HCT116 (cell line): ENCODE measurements at regions not wholly inside any gene's neighbourhood (a gene's known extent, or its start where the extent isn't known, plus 50 kb on each side); places are given as distances from the start of the nearest gene placed in this dataset.

Experiments
- ATAC-seq: fragments of 200-7000 bp; cut with Tn5 transposase; 2 replicates; pipeline ENCODE4 v1.9.1; 2020; ENCODE audit warnings: mild to moderate bottlenecking, moderate library complexity
- BruUV-seq: library from RNA; stranded (reverse); fragments of 400-500 nt; replicated peaks from 2 replicates; lab custom pipeline; 2021; lab: Mats Ljungman, UMichigan
- CTCF ChIA-PET: fragments of 300-600 bp; sonication (Branson Sonifier 250); formaldehyde crosslinking; loops from one replicate; lab custom pipeline; 2021; ENCODE audit warnings: antibody characterized with exemption; lab: Charles Lee
- POLR2A ChIA-PET: fragments of 300-600, 350-600 bp; sonication (Branson Sonifier 250); formaldehyde crosslinking; loops from one replicate; lab custom pipeline; 2021; ENCODE audit warnings: antibody characterized with exemption; lab: Charles Lee
- RAD21 ChIA-PET, 2 experiments: fragments of 300-600 bp; sonication (Branson Sonifier 250); formaldehyde crosslinking; loops; one replicate each; lab custom pipeline; 2023; ENCODE audit warnings: low total read pairs in 2 of 2; ENCODE audit not compliant: uncharacterized antibody in 2 of 2, unreplicated experiment in 2 of 2, low non-redundant PET in 1 of 2; lab: Charles Lee
- DNase-seq: peaks from one replicate; pipeline ENCODE4 v3.0.0-alpha.2; 2010; ENCODE audit warnings: low read depth, low spot score
- H2AFZ ChIP-seq: fragments of 200-600 bp; shearing (Covaris generic), sonication (generic); 2 replicates; pipeline ENCODE4 v1.6.1; 2017; ENCODE audit warnings: low read depth, mixed run types, mixed read lengths, antibody characterized with exemption, low read length; ENCODE audit not compliant: poor library complexity, severe bottlenecking
- H3K27ac ChIP-seq: 2 replicates; pipeline ENCODE4 v1.5.1; 2012; ENCODE audit warnings: low read depth, low read length
- H3K27me3 ChIP-seq: fragments of 200-600 bp; sonication (generic); 2 replicates; pipeline ENCODE4 v1.6.1; 2016; ENCODE audit warnings: mixed run types, low read length, mixed read lengths; ENCODE audit not compliant: insufficient read depth
- H3K36me3 ChIP-seq, 2 experiments: fragments of 200-500 bp in 1 of 2; fragments of 200-600 bp in 1 of 2; sonication (Bioruptor generic) in 1 of 2; sonication (generic) in 1 of 2; 2 replicates each; pipeline versions ENCODE4 v1.5.1 to v1.6.1; 2014 to 2016; ENCODE audit warnings: low read length in 2 of 2, inconsistent platforms in 1 of 2, mixed read lengths in 1 of 2, mixed run types in 1 of 2; ENCODE audit not compliant: insufficient read depth in 2 of 2, control insufficient read depth in 1 of 2
- H3K4me1 ChIP-seq, 2 experiments: fragments of 200-600 bp in 1 of 2; sonication (generic) in 1 of 2; 2 replicates each; pipeline versions ENCODE4 v1.5.1 to v1.6.1; 2012 to 2017; ENCODE audit warnings: low read length in 2 of 2, inconsistent platforms in 1 of 2, mild to moderate bottlenecking in 1 of 2, mixed read lengths in 1 of 2, mixed run types in 1 of 2, moderate library complexity in 1 of 2; ENCODE audit not compliant: insufficient read depth in 2 of 2, control insufficient read depth in 1 of 2
- H3K4me2 ChIP-seq: fragments of 200-600 bp; sonication (generic); 2 replicates; pipeline ENCODE4 v1.6.1; 2017; ENCODE audit warnings: mixed run types, low read length, mixed read lengths
- H3K4me3 ChIP-seq, 2 experiments: fragments of 200-600 bp in 1 of 2; sonication (generic) in 1 of 2; replicated peaks in 1 of 2; 2 replicates each; pipeline ENCODE4 v1.5.1; 2011 to 2016; ENCODE audit warnings: low read length in 2 of 2, control low read depth in 1 of 2, low read depth in 1 of 2, mild to moderate bottlenecking in 1 of 2, mixed read lengths in 1 of 2, mixed run types in 1 of 2
- H3K79me2 ChIP-seq: fragments of 200-600 bp; sonication (generic); 2 replicates; pipeline ENCODE4 v1.6.1; 2017; ENCODE audit warnings: mild to moderate bottlenecking, mixed run types, low read length, moderate library complexity, mixed read lengths; ENCODE audit not compliant: insufficient read depth
- H3K9ac ChIP-seq: fragments of 200-600 bp; sonication (generic); 2 replicates; pipeline ENCODE4 v1.6.1; 2016; ENCODE audit warnings: low read length, mixed read lengths
- H3K9me2 ChIP-seq: fragments of 200-600 bp; sonication (generic), shearing (Covaris generic); 2 replicates; pipeline ENCODE4 v1.6.1; 2017; ENCODE audit warnings: mixed run types, mild to moderate bottlenecking, moderate library complexity; ENCODE audit not compliant: insufficient read depth
- H3K9me3 ChIP-seq, 2 experiments: fragments of 200-500 bp in 1 of 2; fragments of 200-600 bp in 1 of 2; sonication (Bioruptor generic) in 1 of 2; sonication (generic) in 1 of 2; 2 replicates each; pipeline ENCODE4 v1.6.1; 2014 to 2017; ENCODE audit warnings: low read length in 2 of 2, mixed read lengths in 2 of 2, inconsistent platforms in 1 of 2, low read depth in 1 of 2, mild to moderate bottlenecking in 1 of 2, mixed run types in 1 of 2, moderate library complexity in 1 of 2; ENCODE audit not compliant: control insufficient read depth in 1 of 2, insufficient read depth in 1 of 2
- H4K20me1 ChIP-seq: fragments of 200-600 bp; sonication (generic), shearing (Covaris generic); 2 replicates; pipeline ENCODE4 v1.6.1; 2017; ENCODE audit warnings: mixed run types, mild to moderate bottlenecking, moderate library complexity; ENCODE audit not compliant: insufficient read depth
- CBX3 ChIP-seq: IDR thresholded peaks from 2 replicates; pipeline ENCODE4 v1.6.1; 2012; ENCODE audit warnings: low read depth
- CEBPB ChIP-seq: IDR thresholded peaks from 2 replicates; pipeline ENCODE4 v1.6.1; 2012; ENCODE audit warnings: low read depth
- CTCF ChIP-seq, 3 experiments: fragments of 200-600 bp in 1 of 3; sonication (generic) in 1 of 3; IDR thresholded peaks in 2 of 3; conservative IDR thresholded peaks in 1 of 3; 2 replicates each; pipeline ENCODE4 v1.5.1; 2012 to 2017; ENCODE audit warnings: low read depth in 2 of 3, low read length in 2 of 3, antibody characterized with exemption in 1 of 3, borderline replicate concordance in 1 of 3, control low read depth in 1 of 3, mild to moderate bottlenecking in 1 of 3, mixed read lengths in 1 of 3, mixed run types in 1 of 3, moderate library complexity in 1 of 3; ENCODE audit not compliant: insufficient read depth in 1 of 3
- EGR1 ChIP-seq: IDR thresholded peaks from 2 replicates; pipeline ENCODE4 v1.6.1; 2012; ENCODE audit warnings: low read depth
- ELF1 ChIP-seq: IDR thresholded peaks from 2 replicates; pipeline ENCODE4 v1.6.1; 2012; ENCODE audit warnings: low read depth, borderline replicate concordance
- EZH2 ChIP-seq: fragments of 200-600 bp; sonication (generic); IDR thresholded peaks from 2 replicates; pipeline ENCODE4 v1.6.1; 2017; ENCODE audit warnings: antibody characterized with exemption, mixed run types
- EZH2phosphoT487 ChIP-seq: fragments of 200-600 bp; IDR thresholded peaks from 2 replicates; pipeline ENCODE4 v1.6.1; 2018; ENCODE audit warnings: antibody characterized with exemption, borderline replicate concordance
- FOSL1 ChIP-seq: IDR thresholded peaks from 2 replicates; pipeline ENCODE4 v1.6.1; 2012; ENCODE audit warnings: low read depth
- MAX ChIP-seq: IDR thresholded peaks from 2 replicates; pipeline ENCODE4 v1.6.1; 2012
- POLR2A ChIP-seq: IDR thresholded peaks from 2 replicates; pipeline ENCODE4 v1.7.0; 2011; ENCODE audit warnings: borderline replicate concordance; ENCODE audit not compliant: insufficient read depth, insufficient read length; ENCODE audit errors: extremely low read depth
- POLR2AphosphoS5 ChIP-seq: IDR thresholded peaks from 2 replicates; pipeline ENCODE4 v1.6.1; 2011; ENCODE audit warnings: mild to moderate bottlenecking, low read depth, low read length, moderate library complexity
- RAD21 ChIP-seq: IDR thresholded peaks from 2 replicates; pipeline ENCODE4 v1.6.1; 2012; ENCODE audit warnings: low read depth, mild to moderate bottlenecking
- SP1 ChIP-seq: IDR thresholded peaks from 2 replicates; pipeline ENCODE4 v1.6.1; 2012; ENCODE audit warnings: low read depth
- TCF7L2 ChIP-seq: IDR thresholded peaks from 2 replicates; pipeline ENCODE4 v1.7.0; 2011; ENCODE audit warnings: borderline replicate concordance, inconsistent platforms; ENCODE audit not compliant: insufficient read depth, insufficient read length; ENCODE audit errors: extremely low read depth
- ZFX ChIP-seq: fragments of 450-650 bp; IDR thresholded peaks from 2 replicates; pipeline ENCODE4 v1.6.1; 2017
- ZNF274 ChIP-seq: fragments of 200-500 bp; sonication (Bioruptor generic); IDR thresholded peaks from 2 replicates; pipeline ENCODE4 v1.6.1; 2014; ENCODE audit warnings: mild to moderate bottlenecking, low read depth, low read length, inconsistent platforms
- intact Hi-C: fragments of 100-400 bp; cut with micrococcal nuclease; formaldehyde crosslinking; loops from 2 replicates; pipeline ENCODE4 v1.10.0; 2022
- TF ChIP-seq, protein P1 (sequence below): IDR thresholded peaks from 2 replicates; pipeline ENCODE4 v1.6.1; 2011; ENCODE audit warnings: mild to moderate bottlenecking, low read length, moderate library complexity; ENCODE audit not compliant: insufficient replicate concordance; ENCODE audit errors: extremely low read depth
- TF ChIP-seq, protein P2 (sequence below): IDR thresholded peaks from 2 replicates; pipeline ENCODE4 v1.6.1; 2012

DNA sequence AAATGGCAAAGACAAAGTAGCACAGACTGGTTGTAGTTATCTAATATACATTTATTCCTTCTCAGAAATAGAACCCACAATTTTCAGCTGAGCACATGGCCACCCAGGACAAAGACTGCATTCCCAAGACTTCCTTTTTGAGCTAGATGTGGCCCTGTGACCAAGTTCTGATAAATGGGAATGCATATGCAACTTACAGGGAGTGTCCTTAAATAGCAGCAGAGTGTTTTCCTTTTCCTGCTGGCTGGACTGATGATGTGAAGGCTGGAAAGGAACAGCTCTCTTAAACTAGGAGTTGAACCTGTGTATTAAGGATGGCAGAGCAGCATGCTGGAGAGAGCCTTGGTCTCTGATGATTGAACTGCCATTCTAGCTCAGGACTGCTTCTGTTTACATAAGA lies 74.7 kb upstream of the TNPO1 start:
- no peaks in the 10 kb centered on the region for H3K79me2 ChIP-seq
- H3K9me3 ChIP-seq = no peaks in the 10 kb centered on the region
- H3K9me2 ChIP-seq = no peaks in the 10 kb centered on the region
- ChIA-PET RAD21 (no interaction called here), POLR2A (no interaction called here), CTCF (no interaction called here)
- ATAC-seq (no peak), DNase-seq (no peak)
- H3K27ac ChIP-seq = no peak overlapping the region
- no peaks in the 10 kb centered on the region for H3K27me3 ChIP-seq
- no peak overlapping the region for H3K4me2 ChIP-seq
- H4K20me1 ChIP-seq = no peaks in the 10 kb centered on the region
- H3K4me3 ChIP-seq = no peak overlapping the region
- no peaks in the 10 kb centered on the region for H3K4me1 ChIP-seq
- no peak for TF ChIP-seq RAD21
- TF ChIP-seq POLR2AphosphoS5 = no peak
- no peak for TF ChIP-seq MAX
- no peak for TF ChIP-seq TCF7L2
- TF ChIP-seq ZFX = no peak
- TF ChIP-seq CEBPB = no peak
- no peak for TF ChIP-seq ZNF274
- no peak for TF ChIP-seq CTCF (IDR thresholded peaks at IDR 0.05 in 2 of 3, conservative IDR thresholded peaks at IDR 0.05 in 1 of 3; ENCODE audit: borderline replicate concordance in 1 of 3, insufficient read depth in 1 of 3, low read depth in 2 of 3, low read length in 2 of 3)
- no peaks in the 10 kb centered on the region for H3K36me3 ChIP-seq
- no TSS peak for BruUV-seq
- H3K9ac ChIP-seq = no peak overlapping the region
- no peak overlapping the region for H2AFZ ChIP-seq
- intact Hi-C loops = no loop called here

- H3K4me3 ChIP-seq = no peak overlapping the region
- H3K36me3 ChIP-seq = no peaks in the 10 kb centered on the region
- BruUV-seq = no TSS peak
- no peaks in the 10 kb centered on the region for H3K27me3 ChIP-seq
- no peak overlapping the region for H2AFZ ChIP-seq
- no peaks in the 10 kb centered on the region for H3K4me1 ChIP-seq
- H3K4me2 ChIP-seq = no peak overlapping the region
- no peaks in the 10 kb centered on the region for H3K79me2 ChIP-seq
- ATAC-seq = no peak
- no peak overlapping the region for H3K27ac ChIP-seq
- H4K20me1 ChIP-seq = no peaks in the 10 kb centered on the region
- no peak overlapping the region for H3K9ac ChIP-seq
- intact Hi-C loops = no loop called here
- no peaks in the 10 kb centered on the region for H3K9me3 ChIP-seq
- POLR2A ChIA-PET = no interaction called here
- no peak for DNase-seq
- H3K9me2 ChIP-seq = no peaks in the 10 kb centered on the region
- CTCF ChIA-PET = no interaction called here
- RAD21 ChIA-PET = no interaction called here
- TF ChIP-seq CBX3 (no peak), ELF1 (no peak), EZH2phosphoT487 (no peak), FOSL1 (no peak), RAD21 (no peak), EZH2 (no peak), POLR2A (no peak), POLR2AphosphoS5 (no peak), SP1 (no peak), EGR1 (no peak), TCF7L2 (no peak), CEBPB (no peak)
- TF ChIP-seq, protein P1, sequence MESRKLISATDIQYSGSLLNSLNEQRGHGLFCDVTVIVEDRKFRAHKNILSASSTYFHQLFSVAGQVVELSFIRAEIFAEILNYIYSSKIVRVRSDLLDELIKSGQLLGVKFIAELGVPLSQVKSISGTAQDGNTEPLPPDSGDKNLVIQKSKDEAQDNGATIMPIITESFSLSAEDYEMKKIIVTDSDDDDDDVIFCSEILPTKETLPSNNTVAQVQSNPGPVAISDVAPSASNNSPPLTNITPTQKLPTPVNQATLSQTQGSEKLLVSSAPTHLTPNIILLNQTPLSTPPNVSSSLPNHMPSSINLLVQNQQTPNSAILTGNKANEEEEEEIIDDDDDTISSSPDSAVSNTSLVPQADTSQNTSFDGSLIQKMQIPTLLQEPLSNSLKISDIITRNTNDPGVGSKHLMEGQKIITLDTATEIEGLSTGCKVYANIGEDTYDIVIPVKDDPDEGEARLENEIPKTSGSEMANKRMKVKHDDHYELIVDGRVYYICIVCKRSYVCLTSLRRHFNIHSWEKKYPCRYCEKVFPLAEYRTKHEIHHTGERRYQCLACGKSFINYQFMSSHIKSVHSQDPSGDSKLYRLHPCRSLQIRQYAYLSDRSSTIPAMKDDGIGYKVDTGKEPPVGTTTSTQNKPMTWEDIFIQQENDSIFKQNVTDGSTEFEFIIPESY = no peak
- TF ChIP-seq, protein P2, sequence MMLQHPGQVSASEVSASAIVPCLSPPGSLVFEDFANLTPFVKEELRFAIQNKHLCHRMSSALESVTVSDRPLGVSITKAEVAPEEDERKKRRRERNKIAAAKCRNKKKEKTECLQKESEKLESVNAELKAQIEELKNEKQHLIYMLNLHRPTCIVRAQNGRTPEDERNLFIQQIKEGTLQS = no peak
Measured at GRCh38 chr5:72733810-72734209, 82.7 kb upstream of the TNPO1 start.
